CD4-positive, alpha-beta T cell (primary cell): ENCODE measurements at regions not wholly inside any gene's neighbourhood (a gene's known extent, or its start where the extent isn't known, plus 50 kb on each side); places are given as distances from the start of the nearest gene placed in this dataset.

Experiments
- ATAC-seq: fragments of 200-7000 bp; cut with Tn5 transposase; one replicate; pipeline ENCODE4 v1.10.0; 2022; ENCODE audit warnings: mild to moderate bottlenecking; ENCODE audit not compliant: poor library complexity
- CTCF ChIA-PET: fragments of 350-600 bp; sonication (Branson Sonifier 250); formaldehyde crosslinking; loops from one replicate; lab custom pipeline; 2021; ENCODE audit warnings: antibody characterized with exemption, inconsistent platforms; lab: Charles Lee
- POLR2A ChIA-PET: fragments of 350-600 bp; sonication (Branson Sonifier 250); formaldehyde crosslinking; loops from one replicate; lab custom pipeline; 2021; ENCODE audit warnings: antibody characterized with exemption, inconsistent platforms; lab: Charles Lee
- DNase-seq, 14 experiments: peaks; one replicate each; pipeline ENCODE4 v3.0.0-alpha.2; 2013 to 2020; ENCODE audit warnings: mixed read lengths in 2 of 14
- H3K27ac ChIP-seq, 2 donors: one replicate each; pipeline versions ENCODE4 v1.5.1 to v1.7.0; 2013; ENCODE audit warnings: low read length in 2 of 2, low read depth in 1 of 2, mild to moderate bottlenecking in 1 of 2
- H3K27me3 ChIP-seq, 2 experiments: 1 replicate in 1 of 2; 2 replicates in 1 of 2; pipeline versions ENCODE4 v1.6.1 to v1.7.0; 2013; ENCODE audit warnings: low read length in 2 of 2, control low read depth in 1 of 2, mild to moderate bottlenecking in 1 of 2, moderate library complexity in 1 of 2; ENCODE audit not compliant: insufficient read depth in 2 of 2, control insufficient read depth in 1 of 2
- H3K36me3 ChIP-seq: one replicate; pipeline ENCODE4 v1.6.1; 2013; ENCODE audit warnings: low read length, control low read depth; ENCODE audit not compliant: insufficient read depth
- H3K4me1 ChIP-seq: one replicate; pipeline ENCODE4 v1.6.1; 2013; ENCODE audit warnings: low read length, control low read depth; ENCODE audit not compliant: insufficient read depth
- H3K4me3 ChIP-seq: one replicate; pipeline ENCODE4 v1.5.1; 2013; ENCODE audit warnings: mild to moderate bottlenecking, low read length, moderate library complexity
- H3K9me3 ChIP-seq, 2 experiments: 1 replicate in 1 of 2; 2 replicates in 1 of 2; pipeline versions ENCODE4 v1.6.1 to v1.7.0; 2013; ENCODE audit warnings: low read length in 2 of 2, mild to moderate bottlenecking in 2 of 2, control low read depth in 1 of 2, moderate library complexity in 1 of 2; ENCODE audit not compliant: control insufficient read depth in 1 of 2, insufficient read depth in 1 of 2
- H3K27ac Mint-ChIP-seq: one replicate; pipeline ENCODE4 v1.8.0; 2020; ENCODE audit warnings: mixed read lengths
- H3K27me3 Mint-ChIP-seq: one replicate; pipeline ENCODE4 v1.8.0; 2021; ENCODE audit warnings: mixed read lengths
- H3K36me3 Mint-ChIP-seq: one replicate; pipeline ENCODE4 v1.8.0; 2021; ENCODE audit warnings: low read depth, mixed read lengths
- H3K4me1 Mint-ChIP-seq: one replicate; pipeline ENCODE4 v1.8.0; 2021; ENCODE audit warnings: low read depth, mixed read lengths
- H3K4me3 Mint-ChIP-seq: one replicate; pipeline ENCODE4 v1.8.0; 2020; ENCODE audit warnings: mild to moderate bottlenecking, mixed read lengths
- H3K9me3 Mint-ChIP-seq: one replicate; pipeline ENCODE4 v1.8.0; 2020; ENCODE audit warnings: mixed read lengths
- CTCF ChIP-seq: fragments of 200-600 bp; IDR thresholded peaks from one replicate; pipeline ENCODE4 v1.8.0; 2022; ENCODE audit warnings: antibody characterized with exemption, mild to moderate bottlenecking
- intact Hi-C, 2 experiments: fragments of 100-400 bp; cut with DNase I in 1 of 2; cut with micrococcal nuclease in 1 of 2; formaldehyde crosslinking; loops; one replicate each; pipeline versions ENCODE4 v1.15.1 to v1.9.0; 2023 to 2025; cut with DNase I, micrococcal nuclease

GRCh38 chr21:32190493-32191144 is 88.2 kb downstream of the MIS18A start:
- H3K27me3 Mint-ChIP-seq = peaks cover 27% of the 10 kb centered on the region
- no peaks in the 10 kb centered on the region for H3K36me3 Mint-ChIP-seq
- DNase-seq (no peak), ATAC-seq (no peak)
- H3K4me1 ChIP-seq = no peaks in the 10 kb centered on the region
- H3K9me3 ChIP-seq = peaks cover 0 to 4% of the 10 kb centered on the region in 2 experiments
- no peaks in the 10 kb centered on the region for H3K4me1 Mint-ChIP-seq
- H3K9me3 Mint-ChIP-seq = no peaks in the 10 kb centered on the region
- intact Hi-C loops = no loop called here
- H3K4me3 Mint-ChIP-seq = no peak overlapping the region
- no peak for TF ChIP-seq CTCF
- H3K36me3 ChIP-seq = no peaks in the 10 kb centered on the region
- H3K27ac Mint-ChIP-seq = no peak overlapping the region
- ChIA-PET POLR2A (interaction anchor here (0.6 kb wide), 1 partner anchor 14 kb away, joined by 4 read pairs; no protein-coding TSS in a partner anchor), CTCF (no interaction called here)
- H3K4me3 ChIP-seq = no peak overlapping the region
- no peaks in the 10 kb centered on the region for H3K27me3 ChIP-seq
- no peak overlapping the region for H3K27ac ChIP-seq

- Histone ChIP-seq H3K9me3 (peaks cover 0 to 4% of the 10 kb centered on the region in 2 experiments), H3K36me3 (no peaks in the 10 kb centered on the region), H3K4me3 (no peak overlapping the region), H3K27me3 (no peaks in the 10 kb centered on the region), H3K4me1 (no peaks in the 10 kb centered on the region), H3K27ac (no peak overlapping the region)
- no peaks in the 10 kb centered on the region for H3K4me1 Mint-ChIP-seq
- ATAC-seq = no peak
- no peak overlapping the region for H3K27ac Mint-ChIP-seq
- peaks cover 27% of the 10 kb centered on the region for H3K27me3 Mint-ChIP-seq
- TF ChIP-seq CTCF = no peak
- H3K9me3 Mint-ChIP-seq = no peaks in the 10 kb centered on the region
- POLR2A ChIA-PET = no interaction called here
- DNase-seq = no peak
- intact Hi-C loops = no loop called here
- H3K4me3 Mint-ChIP-seq = no peak overlapping the region
- CTCF ChIA-PET = no interaction called here
- H3K36me3 Mint-ChIP-seq = no peaks in the 10 kb centered on the region
Measured at GRCh38 chr21:32189688-32190483, 89.0 kb downstream of the MIS18A start.

GRCh38 chr21:32186804-32187203 is 92.0 kb downstream of the MIS18A start:
- no peaks in the 10 kb centered on the region for H3K4me1 ChIP-seq
- TF ChIP-seq CTCF = no peak
- DNase-seq = no peak
- H3K27ac ChIP-seq = no peak overlapping the region
- ATAC-seq = no peak
- H3K27me3 ChIP-seq = no peaks in the 10 kb centered on the region
- intact Hi-C loops = no loop called here
- peaks cover 22% of the 10 kb centered on the region for H3K27me3 Mint-ChIP-seq
- H3K9me3 ChIP-seq = no peaks in the 10 kb centered on the region
- H3K4me3 ChIP-seq = no peak overlapping the region
- H3K4me1 Mint-ChIP-seq = no peaks in the 10 kb centered on the region
- no peak overlapping the region for H3K27ac Mint-ChIP-seq
- no peaks in the 10 kb centered on the region for H3K36me3 ChIP-seq
- no peaks in the 10 kb centered on the region for H3K36me3 Mint-ChIP-seq
- no peaks in the 10 kb centered on the region for H3K9me3 Mint-ChIP-seq
- H3K4me3 Mint-ChIP-seq = no peak overlapping the region
- ChIA-PET CTCF (no interaction called here), POLR2A (no interaction called here)
